GM19468 (cell line): ENCODE measurements at regions not wholly inside any gene's neighbourhood (a gene's known extent, or its start where the extent isn't known, plus 50 kb on each side); places are given as distances from the start of the nearest gene placed in this dataset.
"Not testable (repeated sequence)": the region's sequence is repeated elsewhere in the genome, so short reads cannot be mapped to it uniquely, and the experiment has no call there.

Source experiments
- ATAC-seq: cut with Tn5 transposase; IDR thresholded peaks from one replicate; pipeline ENCODE4 v1.9.1; 2021; ENCODE audit warnings: mild to moderate bottlenecking, moderate library complexity, moderate number of reproducible peaks; ENCODE audit not compliant: unreplicated experiment; ENCODE audit errors: extremely low read depth

GRCh38 chr4:130033657-130034056 lies 937.7 kb downstream of the C4orf33 start:
- ATAC-seq = not testable (repeated sequence)

- no peak for ATAC-seq
Measured at GRCh38 chr4:130034876-130035275, 938.9 kb downstream of the C4orf33 start.

GRCh38 chr4:130035391-130035790 lies 939.4 kb downstream of the C4orf33 start:
- ATAC-seq = no peak

GRCh38 chr4:130037866-130038265 lies 941.9 kb downstream of the C4orf33 start:
- ATAC-seq = not testable (repeated sequence)

- not testable (repeated sequence) for ATAC-seq
Measured at GRCh38 chr4:130038540-130038939, 942.6 kb downstream of the C4orf33 start.

- ATAC-seq = peak; percentile 42
Measured at GRCh38 chr4:130043732-130044160, 947.8 kb downstream of the C4orf33 start.

- no peak for ATAC-seq
Measured at GRCh38 chr4:130044788-130045531, 949.0 kb downstream of the C4orf33 start.

GRCh38 chr4:130053723-130054122 lies 957.8 kb downstream of the C4orf33 start:
- no peak for ATAC-seq

GRCh38 chr4:130054908-130055307 lies 959.0 kb downstream of the C4orf33 start:
- ATAC-seq = no peak

- ATAC-seq = no peak
Measured at GRCh38 chr4:130056286-130056685, 960.3 kb downstream of the C4orf33 start.

- no peak for ATAC-seq
Measured at GRCh38 chr4:130064471-130064870, 968.5 kb downstream of the C4orf33 start.

GRCh38 chr4:130067419-130067818 lies 971.5 kb downstream of the C4orf33 start:
- ATAC-seq = no peak

GRCh38 chr4:130068072-130068471 lies 972.1 kb downstream of the C4orf33 start:
- no peak for ATAC-seq

GRCh38 chr4:130071746-130072145 lies 975.8 kb downstream of the C4orf33 start:
- ATAC-seq = no peak

- ATAC-seq = no peak
Measured at GRCh38 chr4:130073145-130073790, 977.3 kb downstream of the C4orf33 start.

GRCh38 chr4:130074096-130074495 lies 978.1 kb downstream of the C4orf33 start:
- ATAC-seq = no peak

- ATAC-seq = no peak
Measured at GRCh38 chr4:130077275-130077674, 981.3 kb downstream of the C4orf33 start.

- not testable (repeated sequence) for ATAC-seq
Measured at GRCh38 chr4:130079027-130079426, 983.1 kb downstream of the C4orf33 start.

GRCh38 chr4:130080872-130081451 lies 985.0 kb downstream of the C4orf33 start:
- no peak for ATAC-seq

GRCh38 chr4:130090427-130090826 lies 994.5 kb downstream of the C4orf33 start:
- no peak for ATAC-seq
